ENCODE measurements at regions not wholly inside any gene's neighbourhood (a gene's known extent, or its start where the extent isn't known, plus 50 kb on each side); places are given as distances from the start of the nearest gene placed in this dataset.

- TF ChIP-seq CTCF (IDR thresholded peaks at IDR 0.05) = no peak
- no peak for TF ChIP-seq POLR2A (IDR thresholded peaks at IDR 0.05)
- no peak for TF ChIP-seq EP300 (IDR thresholded peaks at IDR 0.05)
These were observed 369.3 kb downstream of the KLF5 start for GRCh38 chr13:73428137-73428536.
